Adrenal gland (tissue), 5 donors: ENCODE measurements at regions not wholly inside any gene's neighbourhood (a gene's known extent, or its start where the extent isn't known, plus 50 kb on each side); places are given as distances from the start of the nearest gene placed in this dataset.

Source experiments
- POLR2A ChIP-seq, 2 donors: fragments of 450-650 bp; IDR thresholded peaks; one replicate each; pipeline ENCODE4 v1.6.1; 2017; ENCODE audit warnings: antibody characterized with exemption in 2 of 2, mild to moderate bottlenecking in 2 of 2, moderate library complexity in 1 of 2
- TF ChIP-seq, protein P1 (sequence below), 6 experiments: fragments of 450-650 bp in 4 of 6; fragments of 200-600 bp in 2 of 6; sonication (generic) in 1 of 6; IDR thresholded peaks; 1 replicate in 5 of 6; 2 replicates in 1 of 6; pipeline versions ENCODE4 v1.5.1 to v1.8.0; 2016 to 2021; ENCODE audit warnings: antibody characterized with exemption in 6 of 6, mild to moderate bottlenecking in 2 of 6, moderate library complexity in 1 of 6
- donor health status: DM: no; HTN: no; CAD: no.

DNA sequence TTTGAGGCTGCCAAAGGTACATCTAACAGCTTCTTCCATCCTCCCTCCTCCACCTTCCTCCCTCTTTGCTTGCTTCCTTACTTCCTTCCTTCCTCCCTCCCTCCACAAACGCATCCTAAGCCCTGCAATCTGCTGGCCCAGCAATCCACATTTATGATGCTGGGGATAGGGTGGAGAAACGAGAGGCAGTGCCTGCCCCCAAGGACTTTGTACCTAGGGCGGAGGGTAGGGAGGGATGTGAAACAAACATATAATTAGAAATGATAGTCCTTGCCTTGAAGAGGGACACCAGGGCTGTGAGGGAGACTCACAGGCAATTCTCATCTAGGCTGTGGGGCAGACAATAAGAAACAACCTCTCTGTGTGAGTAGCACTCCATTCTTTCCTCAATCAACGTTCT is 188.3 kb downstream of the ANKRD30B start:
- TF ChIP-seq, protein P1, sequence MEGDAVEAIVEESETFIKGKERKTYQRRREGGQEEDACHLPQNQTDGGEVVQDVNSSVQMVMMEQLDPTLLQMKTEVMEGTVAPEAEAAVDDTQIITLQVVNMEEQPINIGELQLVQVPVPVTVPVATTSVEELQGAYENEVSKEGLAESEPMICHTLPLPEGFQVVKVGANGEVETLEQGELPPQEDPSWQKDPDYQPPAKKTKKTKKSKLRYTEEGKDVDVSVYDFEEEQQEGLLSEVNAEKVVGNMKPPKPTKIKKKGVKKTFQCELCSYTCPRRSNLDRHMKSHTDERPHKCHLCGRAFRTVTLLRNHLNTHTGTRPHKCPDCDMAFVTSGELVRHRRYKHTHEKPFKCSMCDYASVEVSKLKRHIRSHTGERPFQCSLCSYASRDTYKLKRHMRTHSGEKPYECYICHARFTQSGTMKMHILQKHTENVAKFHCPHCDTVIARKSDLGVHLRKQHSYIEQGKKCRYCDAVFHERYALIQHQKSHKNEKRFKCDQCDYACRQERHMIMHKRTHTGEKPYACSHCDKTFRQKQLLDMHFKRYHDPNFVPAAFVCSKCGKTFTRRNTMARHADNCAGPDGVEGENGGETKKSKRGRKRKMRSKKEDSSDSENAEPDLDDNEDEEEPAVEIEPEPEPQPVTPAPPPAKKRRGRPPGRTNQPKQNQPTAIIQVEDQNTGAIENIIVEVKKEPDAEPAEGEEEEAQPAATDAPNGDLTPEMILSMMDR (IDR thresholded peaks at IDR 0.05): no peak
- no peak for TF ChIP-seq POLR2A (IDR thresholded peaks at IDR 0.05)
